C1 segment of cervical spinal cord (tissue), 14 donors: ENCODE measurements at regions not wholly inside any gene's neighbourhood (a gene's known extent, or its start where the extent isn't known, plus 50 kb on each side); places are given as distances from the start of the nearest gene placed in this dataset.
"Not testable (repeated sequence)": the region's sequence is repeated elsewhere in the genome, so short reads cannot be mapped to it uniquely, and the experiment has no call there.

ENCODE experiments used
- DNase-seq, 14 donors: peaks; one replicate each; lab custom pipeline; 2025; lab: John Stamatoyannopoulos, UW

GRCh38 chr13:111411919-111412650 is 91.6 kb downstream of the TEX29 start:
- no peak for DNase-seq

DNA sequence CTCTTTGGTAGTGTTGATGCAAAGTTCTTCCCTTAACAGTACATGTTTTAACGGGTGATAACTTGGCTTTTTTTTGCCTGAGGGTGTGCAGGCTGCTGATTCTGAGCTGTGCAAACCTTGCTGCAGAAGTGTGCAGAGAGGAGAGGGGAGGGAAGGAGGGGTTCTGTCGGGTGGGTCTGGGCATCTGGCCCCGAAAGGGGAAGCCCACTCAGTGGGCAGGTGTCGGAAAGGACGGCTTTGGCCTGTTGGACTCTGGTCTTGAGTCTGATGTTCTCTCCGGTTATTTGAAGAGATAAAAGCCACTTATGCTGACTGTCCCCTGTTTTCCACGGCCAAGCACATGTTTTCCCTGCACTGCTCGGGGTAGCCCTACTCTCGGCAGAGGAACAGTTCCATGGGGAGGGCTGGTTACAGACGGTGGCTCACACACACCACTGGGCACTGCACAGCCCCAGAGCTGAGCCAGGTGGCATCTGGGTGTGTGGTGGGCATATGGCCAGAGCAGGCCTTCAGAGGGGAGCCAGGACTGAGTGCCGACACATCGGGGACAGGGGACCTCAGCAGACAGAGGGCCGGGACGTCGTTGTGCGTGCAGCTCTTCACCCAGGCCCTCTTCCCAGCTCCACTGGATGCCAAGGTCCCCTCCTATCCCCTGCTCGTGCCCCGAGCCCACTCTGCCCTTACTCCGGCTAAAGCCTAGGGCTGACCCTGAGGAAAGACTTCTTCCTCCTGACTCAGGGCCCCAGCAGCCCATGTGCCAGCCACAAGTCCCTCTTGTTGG is 93.2 kb downstream of the TEX29 start:
- no peak for DNase-seq

- no peak for DNase-seq
Measured at GRCh38 chr13:111414341-111414740, 93.9 kb downstream of the TEX29 start.

DNA sequence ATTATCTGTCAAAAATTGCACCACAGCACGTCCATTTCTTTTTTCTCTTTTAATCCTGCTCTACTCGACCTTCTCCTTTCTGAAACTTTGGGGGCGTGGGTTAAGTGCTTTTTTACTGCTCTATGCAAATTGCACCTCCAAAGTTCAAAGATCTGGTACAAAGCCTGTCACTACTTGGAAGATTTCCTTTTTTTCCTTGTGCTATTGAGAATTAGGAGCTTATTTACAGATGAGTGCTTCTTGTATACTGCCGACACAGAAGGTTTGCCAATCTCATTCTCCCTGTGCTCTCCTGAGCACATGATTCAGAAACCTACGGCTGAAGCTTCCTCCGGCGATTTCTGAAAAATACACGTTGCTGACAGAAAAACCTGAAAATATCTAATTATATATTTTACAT is 94.8 kb downstream of the TEX29 start:
- DNase-seq, result no peak

DNA sequence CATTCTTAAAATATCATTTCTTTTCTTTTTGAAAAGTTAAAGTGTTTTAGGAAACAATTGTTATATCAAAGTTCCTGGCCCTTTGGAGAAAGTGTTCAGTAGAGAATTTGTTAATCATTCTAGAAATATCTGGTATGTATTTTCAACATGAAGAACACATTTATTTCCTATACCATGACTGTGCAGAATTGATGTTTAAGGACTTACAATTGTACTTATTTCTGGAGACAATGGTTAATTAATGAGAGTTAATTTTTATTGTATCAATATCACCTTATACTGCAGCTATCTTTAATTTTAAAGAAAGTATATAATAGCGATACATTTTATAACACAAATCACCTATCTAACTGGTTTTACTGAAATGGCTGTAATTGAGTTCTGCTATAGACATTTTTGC is 95.3 kb downstream of the TEX29 start:
- DNase-seq, result no peak

GRCh38 chr13:111418101-111418500 is 97.7 kb downstream of the TEX29 start:
- DNase-seq, result no peak

GRCh38 chr13:111420113-111420876 is 99.9 kb downstream of the TEX29 start:
- DNase-seq, result no peak

DNA sequence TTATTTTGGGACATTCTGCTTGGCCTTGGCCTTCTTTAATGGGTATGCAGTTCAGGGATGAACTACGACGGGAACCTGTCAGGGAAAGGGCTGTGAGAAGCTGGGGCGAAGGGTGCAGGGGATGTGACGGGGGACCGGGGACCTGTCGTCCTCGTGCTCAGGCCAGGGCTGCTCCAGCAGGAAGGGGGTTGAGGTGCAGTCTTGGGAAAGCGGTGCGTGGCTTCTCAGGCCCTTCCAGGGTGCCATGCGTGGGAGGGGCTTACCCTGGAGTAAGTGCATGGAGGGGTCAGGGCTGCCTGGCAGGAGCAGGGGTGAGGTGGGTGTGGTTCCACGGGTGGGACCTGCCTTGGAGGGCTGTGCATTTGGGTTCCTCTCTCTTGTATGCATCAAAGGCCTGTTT is 100.8 kb downstream of the TEX29 start:
- DNase-seq, result no peak

- no peak for DNase-seq
Measured at GRCh38 chr13:111422348-111422747, 101.9 kb downstream of the TEX29 start.

GRCh38 chr13:111423168-111423785 is 102.8 kb downstream of the TEX29 start:
- no peak for DNase-seq

DNA sequence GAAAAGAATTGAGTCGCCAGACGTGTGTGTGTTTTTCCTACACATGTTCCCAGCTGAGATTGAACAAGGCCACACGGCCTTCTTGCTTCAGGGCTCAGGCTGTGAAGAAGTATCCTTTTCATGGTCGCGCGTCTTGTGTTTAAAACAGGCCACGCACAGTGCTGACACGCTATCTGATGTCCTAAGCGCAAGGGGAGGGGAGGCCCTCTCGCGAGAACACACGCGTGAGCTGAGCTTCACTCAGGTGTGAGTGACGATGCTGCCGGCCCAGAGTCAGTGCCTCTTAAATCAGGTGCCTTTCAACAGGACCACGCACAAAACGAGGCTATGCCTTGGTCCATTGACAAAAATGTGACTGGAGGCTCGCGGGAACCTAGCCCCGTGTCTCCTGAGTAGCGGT is 103.7 kb downstream of the TEX29 start:
- DNase-seq, result no peak

DNA sequence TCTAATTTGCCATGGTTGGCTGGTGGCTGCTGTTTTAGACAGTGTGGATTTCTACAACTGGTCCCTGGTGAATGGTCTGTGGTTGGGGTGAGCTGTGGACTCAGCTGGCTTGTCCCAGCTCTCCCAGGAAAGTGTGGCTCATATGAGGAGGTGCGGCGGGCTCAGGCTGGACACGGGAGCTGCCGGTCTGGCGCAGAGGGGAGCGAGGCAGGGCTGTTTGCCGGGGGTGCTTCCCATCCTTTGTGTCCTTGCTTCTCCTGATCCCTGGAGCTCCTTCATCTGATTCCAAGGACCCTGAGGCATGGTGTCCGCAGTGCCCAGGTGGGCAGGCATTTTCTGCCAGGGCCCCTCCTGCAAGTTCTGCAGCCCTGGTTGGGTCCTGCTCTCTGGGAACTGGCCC is 104.9 kb downstream of the TEX29 start:
- DNase-seq, result no peak

DNA sequence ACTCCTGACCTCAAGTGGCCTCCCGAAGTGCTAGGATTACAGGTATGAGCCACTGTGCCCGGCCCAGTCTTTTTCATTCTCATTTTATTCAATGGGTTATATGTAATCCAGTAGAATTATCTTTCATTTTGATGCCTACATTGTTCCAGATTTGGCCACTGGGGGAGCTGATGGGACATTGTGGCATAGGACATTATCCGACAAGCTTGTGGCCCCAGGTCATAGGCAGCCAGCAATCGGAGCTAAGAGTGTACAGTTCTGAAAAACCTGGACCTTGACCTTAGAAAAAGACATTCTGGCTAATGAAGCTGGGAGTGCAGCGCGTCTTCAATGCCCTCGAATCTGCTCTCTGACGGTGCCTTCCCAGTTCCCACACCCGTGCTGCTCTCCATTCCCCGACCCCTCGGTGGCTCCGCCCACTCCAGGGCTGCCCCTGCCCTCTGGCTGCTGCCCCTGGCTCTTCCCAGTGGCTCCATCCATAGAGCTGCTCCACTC is 108.7 kb downstream of the TEX29 start:
- peak in 3 of 14 donors; percentile 9 to 14 (median 10) for DNase-seq

DNA sequence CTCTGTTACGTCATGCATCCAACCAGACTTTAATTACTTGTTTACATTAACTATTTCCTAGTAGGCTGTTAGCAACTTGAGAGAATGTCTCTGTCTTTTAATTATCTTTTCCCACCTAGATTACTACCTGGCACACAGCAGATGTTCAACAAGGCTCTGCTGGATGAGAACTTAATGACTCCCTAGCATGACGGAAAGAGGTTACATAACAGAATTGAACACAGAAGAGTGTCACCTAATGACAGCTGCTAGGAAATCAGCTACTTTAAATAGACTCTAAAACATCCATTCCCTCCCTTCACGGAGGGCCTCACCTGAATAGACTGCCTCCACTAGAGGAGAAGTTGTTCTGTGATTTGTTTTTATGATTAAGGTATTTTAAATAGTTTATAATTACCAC is 110.8 kb downstream of the TEX29 start:
- DNase-seq, result no peak

GRCh38 chr13:111434578-111435159 is 114.2 kb downstream of the TEX29 start:
- DNase-seq, result no peak

- DNase-seq, result no peak
Measured at GRCh38 chr13:111436446-111436845, 116.0 kb downstream of the TEX29 start.

DNA sequence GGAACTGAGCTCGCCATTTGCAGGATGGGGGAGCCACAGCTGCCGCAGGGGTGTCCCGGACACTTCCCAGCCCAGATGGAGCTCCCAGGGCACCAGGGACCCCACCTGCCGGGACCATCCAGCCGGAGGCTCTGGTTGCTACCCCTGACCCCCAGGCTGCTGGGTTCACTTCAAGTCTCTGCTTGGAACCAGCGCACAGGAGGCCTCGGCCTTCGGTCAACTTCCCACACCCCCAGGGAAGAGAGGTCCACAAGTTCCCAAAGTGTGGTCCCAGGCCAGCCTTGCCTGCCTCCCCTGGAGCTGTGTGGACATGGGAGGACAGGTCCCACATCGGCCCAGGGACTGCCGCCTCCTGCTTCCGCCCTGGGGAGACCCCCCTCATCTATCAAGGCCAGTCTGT is 117.0 kb downstream of the TEX29 start:
- DNase-seq, result no peak

DNA sequence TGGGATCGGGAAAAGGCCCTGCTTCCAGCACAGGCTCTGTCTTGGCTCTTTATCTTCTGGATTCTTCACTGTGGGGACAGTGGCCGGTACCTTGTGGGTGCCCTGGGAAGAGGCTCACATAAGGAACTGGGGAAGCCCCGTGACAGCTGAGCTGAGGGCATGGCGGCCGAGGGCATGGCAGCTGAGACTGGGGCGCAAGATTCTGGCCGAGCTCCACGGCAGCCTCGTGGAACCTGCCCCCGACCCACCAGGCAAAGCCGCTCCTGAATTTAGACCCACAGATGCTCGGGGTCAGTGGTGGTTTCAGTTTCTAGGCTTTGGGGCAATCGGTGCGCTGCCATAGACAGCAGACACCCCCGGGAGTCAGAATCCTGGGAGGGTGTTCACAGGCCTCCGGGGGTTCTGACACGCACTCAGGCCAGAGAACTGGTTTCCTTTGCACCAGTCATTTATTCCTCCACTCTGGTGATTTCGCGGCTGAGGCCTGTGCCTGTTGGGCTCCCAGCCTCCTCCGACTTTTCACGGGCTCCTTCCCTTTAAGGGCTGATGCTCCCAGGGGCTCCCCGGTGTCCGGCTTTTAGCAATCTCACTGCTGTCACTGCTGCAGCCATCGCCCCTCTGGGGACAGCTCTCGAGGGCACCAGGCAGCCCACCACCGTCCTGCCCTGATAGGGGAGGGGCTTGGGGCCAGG is 117.6 kb downstream of the TEX29 start:
- no peak for DNase-seq

DNA sequence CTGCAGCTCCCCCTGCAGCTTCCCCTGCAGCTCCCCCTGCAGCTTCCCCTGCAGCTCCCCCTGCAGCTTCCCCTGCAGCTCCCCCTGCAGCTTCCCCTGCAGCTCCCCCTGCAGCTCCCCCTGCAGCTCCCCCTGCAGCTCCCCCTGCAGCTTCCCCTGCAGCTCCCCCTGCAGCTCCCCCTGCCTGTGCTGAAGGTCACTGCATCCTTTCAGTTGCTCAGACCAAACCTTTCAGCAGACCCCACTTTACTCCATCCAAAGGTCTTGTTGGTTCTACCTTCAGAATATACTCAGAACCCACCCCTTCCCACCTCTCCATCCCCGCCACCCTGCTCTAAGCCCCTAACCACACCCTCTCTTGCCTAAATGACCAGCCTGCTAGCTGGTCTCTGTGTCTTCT is 120.0 kb downstream of the TEX29 start:
- not testable (repeated sequence) for DNase-seq

GRCh38 chr13:111443981-111444380 is 123.5 kb downstream of the TEX29 start:
- DNase-seq, result no peak

DNA sequence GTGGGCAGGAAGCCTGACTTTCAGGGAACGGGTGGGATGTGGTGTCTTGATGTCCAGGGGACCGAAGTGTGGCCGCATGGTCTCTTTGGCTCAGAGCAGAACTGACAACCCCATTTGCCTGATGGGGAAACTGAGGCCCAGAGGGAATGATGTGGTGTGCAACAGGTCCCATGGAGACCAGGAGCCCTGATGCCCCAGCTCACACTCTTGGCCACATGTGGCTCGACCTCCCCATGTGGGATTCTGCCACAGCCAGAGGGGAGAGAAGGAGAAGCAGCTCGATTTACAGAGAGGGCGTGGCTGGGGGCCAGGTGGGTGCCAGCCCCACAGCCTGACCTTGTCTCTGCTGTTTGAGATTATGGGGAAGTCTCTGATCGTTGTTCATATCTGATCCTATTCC is 128.1 kb downstream of the TEX29 start:
- no peak for DNase-seq
